ENCODE measurements at regions not wholly inside any gene's neighbourhood (a gene's known extent, or its start where the extent isn't known, plus 50 kb on each side); places are given as distances from the start of the nearest gene placed in this dataset.

DNA sequence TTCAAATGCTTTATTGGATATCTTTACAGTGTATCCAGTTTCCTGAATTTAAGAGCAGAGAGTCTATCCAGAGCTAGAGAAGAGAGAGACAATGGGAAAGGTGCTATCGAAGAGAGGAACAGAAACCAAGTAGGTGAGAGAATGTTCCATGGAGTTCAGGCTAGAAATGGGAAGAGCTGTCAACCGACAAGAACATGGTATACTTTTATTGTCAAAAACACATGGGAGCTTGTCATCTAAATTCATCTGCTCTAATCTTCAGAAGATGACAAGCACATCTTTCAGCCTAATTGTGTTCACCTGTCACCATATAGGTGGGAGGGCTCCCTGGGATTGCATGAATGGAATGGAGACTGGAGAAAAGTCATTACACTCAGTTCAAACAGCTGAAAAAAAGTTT is 690.4 kb upstream of the LRATD1 start:
- no peak overlapping the region for H3K9ac ChIP-seq (ENCODE audit: low read length)
- H3K27ac ChIP-seq (ENCODE audit: low read length) = no peak overlapping the region
- H4K20me1 ChIP-seq (ENCODE audit: insufficient read depth, low read length) = no peaks in the 10 kb centered on the region
- no peak for DNase-seq
- H3K36me3 ChIP-seq (replicated peaks; ENCODE audit: insufficient read depth, low read length) = no peaks in the 10 kb centered on the region
- H3K79me2 ChIP-seq (ENCODE audit: low read length) = no peaks in the 10 kb centered on the region
- TF ChIP-seq EZH2phosphoT487 (IDR thresholded peaks at IDR 0.05; ENCODE audit: low read length) = no peak
- TF ChIP-seq, protein P1, sequence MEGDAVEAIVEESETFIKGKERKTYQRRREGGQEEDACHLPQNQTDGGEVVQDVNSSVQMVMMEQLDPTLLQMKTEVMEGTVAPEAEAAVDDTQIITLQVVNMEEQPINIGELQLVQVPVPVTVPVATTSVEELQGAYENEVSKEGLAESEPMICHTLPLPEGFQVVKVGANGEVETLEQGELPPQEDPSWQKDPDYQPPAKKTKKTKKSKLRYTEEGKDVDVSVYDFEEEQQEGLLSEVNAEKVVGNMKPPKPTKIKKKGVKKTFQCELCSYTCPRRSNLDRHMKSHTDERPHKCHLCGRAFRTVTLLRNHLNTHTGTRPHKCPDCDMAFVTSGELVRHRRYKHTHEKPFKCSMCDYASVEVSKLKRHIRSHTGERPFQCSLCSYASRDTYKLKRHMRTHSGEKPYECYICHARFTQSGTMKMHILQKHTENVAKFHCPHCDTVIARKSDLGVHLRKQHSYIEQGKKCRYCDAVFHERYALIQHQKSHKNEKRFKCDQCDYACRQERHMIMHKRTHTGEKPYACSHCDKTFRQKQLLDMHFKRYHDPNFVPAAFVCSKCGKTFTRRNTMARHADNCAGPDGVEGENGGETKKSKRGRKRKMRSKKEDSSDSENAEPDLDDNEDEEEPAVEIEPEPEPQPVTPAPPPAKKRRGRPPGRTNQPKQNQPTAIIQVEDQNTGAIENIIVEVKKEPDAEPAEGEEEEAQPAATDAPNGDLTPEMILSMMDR (IDR thresholded peaks at IDR 0.05; ENCODE audit: low read length) = no peak
- no peak for TF ChIP-seq EZH2 (optimal IDR thresholded peaks at IDR 0.05; ENCODE audit: low read depth, low read length)
- H3K4me3 ChIP-seq (ENCODE audit: low read length) = no peak overlapping the region
- no peaks in the 10 kb centered on the region for H3K4me1 ChIP-seq (ENCODE audit: low read length)
- H3K9me3 ChIP-seq (replicated peaks; ENCODE audit: insufficient read depth, low read length) = no peaks in the 10 kb centered on the region
- H3K27me3 ChIP-seq (replicated peaks; ENCODE audit: insufficient read depth, low read length) = no peaks in the 10 kb centered on the region
- no peaks in the 10 kb centered on the region for H3K9me2 ChIP-seq (replicated peaks; ENCODE audit: insufficient read depth, low read length)
- no peaks in the 10 kb centered on the region for H3F3A ChIP-seq (ENCODE audit: insufficient read depth, low read length)
- no peak overlapping the region for H2AFZ ChIP-seq (ENCODE audit: low read length)
- H3K4me2 ChIP-seq (ENCODE audit: low read depth, low read length) = no peak overlapping the region

DNA sequence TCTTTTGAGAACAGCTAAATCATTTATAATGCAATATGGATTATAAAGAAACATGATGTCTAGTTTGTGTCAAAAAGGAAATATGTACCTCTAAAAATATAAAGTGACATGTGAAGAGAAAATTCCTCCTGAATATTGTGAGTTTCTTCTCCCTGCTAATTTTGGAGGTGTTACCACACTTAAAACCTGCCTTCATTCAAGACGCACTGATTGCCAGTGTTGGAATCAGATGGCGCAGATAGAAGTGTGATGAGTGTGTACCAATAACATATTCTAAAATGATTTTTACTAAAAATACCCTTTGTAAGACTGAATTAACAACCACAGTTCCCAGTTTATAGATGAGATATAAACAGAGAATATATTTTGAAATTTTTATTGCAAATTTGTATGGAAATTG is 681.8 kb upstream of the LRATD1 start:
- no peaks in the 10 kb centered on the region for H3K36me3 ChIP-seq (replicated peaks; ENCODE audit: insufficient read depth, low read length)
- H3K4me1 ChIP-seq (ENCODE audit: low read length) = no peaks in the 10 kb centered on the region
- H3K4me2 ChIP-seq (ENCODE audit: low read depth, low read length) = no peak overlapping the region
- H4K20me1 ChIP-seq (ENCODE audit: insufficient read depth, low read length) = no peaks in the 10 kb centered on the region
- H3K9me2 ChIP-seq (replicated peaks; ENCODE audit: insufficient read depth, low read length) = no peaks in the 10 kb centered on the region
- H3K4me3 ChIP-seq (ENCODE audit: low read length) = no peak overlapping the region
- H3K9me3 ChIP-seq (replicated peaks; ENCODE audit: insufficient read depth, low read length) = no peaks in the 10 kb centered on the region
- H3F3A ChIP-seq (ENCODE audit: insufficient read depth, low read length) = no peaks in the 10 kb centered on the region
- no peak overlapping the region for H3K9ac ChIP-seq (ENCODE audit: low read length)
- no peak for DNase-seq
- no peak for TF ChIP-seq EZH2phosphoT487 (IDR thresholded peaks at IDR 0.05; ENCODE audit: low read length)
- TF ChIP-seq EZH2 (optimal IDR thresholded peaks at IDR 0.05; ENCODE audit: low read depth, low read length) = no peak
- TF ChIP-seq, protein P1 (IDR thresholded peaks at IDR 0.05; ENCODE audit: low read length) = no peak
- H2AFZ ChIP-seq (ENCODE audit: low read length) = no peak overlapping the region
- no peak overlapping the region for H3K27ac ChIP-seq (ENCODE audit: low read length)
- H3K79me2 ChIP-seq (ENCODE audit: low read length) = no peaks in the 10 kb centered on the region
- no peaks in the 10 kb centered on the region for H3K27me3 ChIP-seq (replicated peaks; ENCODE audit: insufficient read depth, low read length)

DNA sequence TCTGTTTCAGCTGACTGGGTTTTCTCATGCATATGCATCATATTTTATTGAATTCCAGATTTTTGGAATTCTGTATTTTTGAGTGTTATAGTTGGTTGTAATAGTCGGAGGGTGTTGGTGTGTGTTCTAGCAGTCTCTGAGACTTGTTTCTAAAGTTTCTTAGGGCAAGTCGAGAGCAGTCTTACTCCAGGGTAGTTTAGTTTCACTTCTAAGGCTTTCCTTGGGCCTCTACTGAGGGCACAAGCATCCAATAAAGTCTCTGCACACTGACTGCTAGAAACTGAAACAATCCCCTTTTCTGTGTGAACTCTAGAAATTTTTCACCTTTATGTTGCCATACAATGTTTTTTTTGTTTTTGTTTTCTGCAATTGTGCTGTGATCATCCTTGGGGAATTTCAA is 663.7 kb upstream of the LRATD1 start:
- Histone ChIP-seq H3K9me2 (replicated peaks; ENCODE audit: insufficient read depth, low read length) (no peaks in the 10 kb centered on the region), H3K9ac (ENCODE audit: low read length) (no peak overlapping the region), H3K4me2 (ENCODE audit: low read depth, low read length) (peak overlapping the region; percentile 22; the same call in 1 of the 2 replicates), H3K36me3 (replicated peaks; ENCODE audit: insufficient read depth, low read length) (no peaks in the 10 kb centered on the region), H3K27me3 (replicated peaks; ENCODE audit: insufficient read depth, low read length) (no peaks in the 10 kb centered on the region), H3K27ac (ENCODE audit: low read length) (no peak overlapping the region), H3K9me3 (replicated peaks; ENCODE audit: insufficient read depth, low read length) (no peaks in the 10 kb centered on the region), H3F3A (ENCODE audit: insufficient read depth, low read length) (no peaks in the 10 kb centered on the region), H3K79me2 (ENCODE audit: low read length) (no peaks in the 10 kb centered on the region), H2AFZ (ENCODE audit: low read length) (peak overlapping the region; percentile 32; the same call in 1 of the 2 replicates), H4K20me1 (ENCODE audit: insufficient read depth, low read length) (no peaks in the 10 kb centered on the region), H3K4me1 (ENCODE audit: low read length) (no peaks in the 10 kb centered on the region), H3K4me3 (ENCODE audit: low read length) (peak overlapping the region; percentile 1; the same call in 1 of the 2 replicates)
- TF ChIP-seq EZH2 (optimal IDR thresholded peaks at IDR 0.05; ENCODE audit: low read depth, low read length) = no peak
- TF ChIP-seq, protein P1 (IDR thresholded peaks at IDR 0.05; ENCODE audit: low read length) = no peak
- no peak for TF ChIP-seq EZH2phosphoT487 (IDR thresholded peaks at IDR 0.05; ENCODE audit: low read length)
- DNase-seq = peak; percentile 82
